Osteoblast (primary cell): ENCODE measurements at regions not wholly inside any gene's neighbourhood (a gene's known extent, or its start where the extent isn't known, plus 50 kb on each side); places are given as distances from the start of the nearest gene placed in this dataset.

Experiments
- DNase-seq: peaks from one replicate; pipeline ENCODE4 v3.0.0; 2011; ENCODE audit warnings: low spot score, mixed read lengths; ENCODE audit not compliant: insufficient read length; ENCODE audit errors: missing footprints
- H2AFZ ChIP-seq: 2 replicates; pipeline ENCODE4 v1.6.0; 2011; ENCODE audit warnings: mild to moderate bottlenecking, low read length
- H3K27ac ChIP-seq: 2 replicates; pipeline ENCODE4 v1.5.1; 2011; ENCODE audit warnings: mild to moderate bottlenecking, low read depth, low read length, moderate library complexity
- H3K27me3 ChIP-seq: 2 replicates; pipeline ENCODE4 v1.6.0; 2012; ENCODE audit warnings: mild to moderate bottlenecking, control low read depth, inconsistent platforms, low read length, moderate library complexity; ENCODE audit not compliant: insufficient read depth
- H3K36me3 ChIP-seq: 2 replicates; pipeline ENCODE4 v1.5.1; 2011; ENCODE audit warnings: mild to moderate bottlenecking, low read length, control low read depth, moderate library complexity; ENCODE audit not compliant: insufficient read depth
- H3K4me1 ChIP-seq: 2 replicates; pipeline ENCODE4 v1.5.1; 2011; ENCODE audit warnings: mild to moderate bottlenecking, low read length, control low read depth, moderate library complexity; ENCODE audit not compliant: insufficient read depth
- H3K4me2 ChIP-seq: 2 replicates; pipeline ENCODE4 v1.6.0; 2011; ENCODE audit warnings: mild to moderate bottlenecking, low read length; ENCODE audit not compliant: insufficient read depth
- H3K4me3 ChIP-seq: fragments of 200-600 bp; sonication (generic); 3 replicates; pipeline ENCODE4 v1.5.1; 2012; ENCODE audit warnings: mild to moderate bottlenecking, low read length, inconsistent platforms; ENCODE audit not compliant: insufficient read depth
- H3K79me2 ChIP-seq: 2 replicates; pipeline ENCODE4 v1.6.0; 2012; ENCODE audit warnings: mild to moderate bottlenecking, low read length, control low read depth, inconsistent platforms; ENCODE audit not compliant: insufficient read depth
- H3K9me3 ChIP-seq: 2 replicates; pipeline ENCODE4 v1.5.1; 2011; ENCODE audit warnings: low read depth, low read length, control low read depth
- H4K20me1 ChIP-seq: 2 replicates; pipeline ENCODE4 v1.6.0; 2012; ENCODE audit warnings: mild to moderate bottlenecking, low read length, control low read depth; ENCODE audit not compliant: insufficient read depth
- CTCF ChIP-seq: IDR thresholded peaks from 2 replicates; pipeline ENCODE4 v1.5.1; 2011; ENCODE audit warnings: mild to moderate bottlenecking, low read depth, low read length, moderate library complexity; ENCODE audit errors: extremely low read depth

- DNase-seq, result no peak
- no peaks in the 10 kb centered on the region for H3K9me3 ChIP-seq
- H2AFZ ChIP-seq, result no peak overlapping the region
- H3K4me1 ChIP-seq, result no peaks in the 10 kb centered on the region
- no peaks in the 10 kb centered on the region for H4K20me1 ChIP-seq
- no peak for TF ChIP-seq CTCF
- H3K4me3 ChIP-seq, result no peak overlapping the region
- H3K79me2 ChIP-seq, result no peaks in the 10 kb centered on the region
- no peaks in the 10 kb centered on the region for H3K27me3 ChIP-seq
- H3K27ac ChIP-seq, result no peak overlapping the region
- H3K36me3 ChIP-seq, result no peaks in the 10 kb centered on the region
- no peak overlapping the region for H3K4me2 ChIP-seq
Observed at GRCh38 chr11:27945348-27945747, 162.6 kb downstream of the KIF18A start.

- H3K27me3 ChIP-seq, result no peaks in the 10 kb centered on the region
- H3K27ac ChIP-seq, result peak overlapping the region; percentile 62
- H3K4me3 ChIP-seq, result no peak overlapping the region
- H3K4me1 ChIP-seq, result peaks cover 28% of the 10 kb centered on the region
- DNase-seq, result no peak
- H3K9me3 ChIP-seq, result no peaks in the 10 kb centered on the region
- H2AFZ ChIP-seq, result peak overlapping the region; percentile 19
- H4K20me1 ChIP-seq, result no peaks in the 10 kb centered on the region
- H3K79me2 ChIP-seq, result no peaks in the 10 kb centered on the region
- no peak for TF ChIP-seq CTCF
- no peak overlapping the region for H3K4me2 ChIP-seq
- no peaks in the 10 kb centered on the region for H3K36me3 ChIP-seq
Observed at GRCh38 chr11:27938011-27938410, 169.9 kb downstream of the KIF18A start.

DNA sequence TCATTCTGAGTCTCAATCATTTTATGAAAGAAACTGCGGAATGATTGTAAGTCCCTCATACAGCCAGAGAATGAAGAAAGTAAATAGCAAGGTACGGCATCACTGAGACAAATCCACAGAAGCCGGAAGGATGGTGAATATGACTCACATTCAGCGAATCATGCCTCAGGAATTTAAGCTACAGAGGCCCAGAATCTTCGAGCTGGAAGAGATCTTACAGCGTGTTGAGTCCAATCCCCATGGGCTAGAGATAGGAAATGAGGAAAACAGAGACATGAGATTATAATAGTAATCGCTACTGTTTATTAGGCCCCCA is 173.2 kb downstream of the KIF18A start:
- Histone ChIP-seq H3K36me3 (no peaks in the 10 kb centered on the region), H3K27ac (peak overlapping the region; percentile 99), H3K27me3 (no peaks in the 10 kb centered on the region), H2AFZ (peak overlapping the region; percentile 60), H3K79me2 (no peaks in the 10 kb centered on the region), H4K20me1 (no peaks in the 10 kb centered on the region), H3K4me1 (peaks cover 28% of the 10 kb centered on the region), H3K4me3 (peak overlapping the region; percentile 42), H3K4me2 (peak overlapping the region; percentile 72), H3K9me3 (no peaks in the 10 kb centered on the region)
- no peak for TF ChIP-seq CTCF
- peak; percentile 83 for DNase-seq

GRCh38 chr11:27933992-27934829 is 173.7 kb downstream of the KIF18A start:
- H3K27ac ChIP-seq, result peak overlapping the region; percentile 99
- peak; percentile 81 for DNase-seq
- H3K4me3 ChIP-seq, result peak overlapping the region; percentile 42
- H3K4me2 ChIP-seq, result peak overlapping the region; percentile 72
- no peaks in the 10 kb centered on the region for H3K27me3 ChIP-seq
- H3K79me2 ChIP-seq, result no peaks in the 10 kb centered on the region
- no peak for TF ChIP-seq CTCF
- no peaks in the 10 kb centered on the region for H3K9me3 ChIP-seq
- no peaks in the 10 kb centered on the region for H4K20me1 ChIP-seq
- peaks cover 28% of the 10 kb centered on the region for H3K4me1 ChIP-seq
- peak overlapping the region; percentile 60 for H2AFZ ChIP-seq
- H3K36me3 ChIP-seq, result no peaks in the 10 kb centered on the region
